ENCODE measurements at regions not wholly inside any gene's neighbourhood (a gene's known extent, or its start where the extent isn't known, plus 50 kb on each side); places are given as distances from the start of the nearest gene placed in this dataset.

DNA sequence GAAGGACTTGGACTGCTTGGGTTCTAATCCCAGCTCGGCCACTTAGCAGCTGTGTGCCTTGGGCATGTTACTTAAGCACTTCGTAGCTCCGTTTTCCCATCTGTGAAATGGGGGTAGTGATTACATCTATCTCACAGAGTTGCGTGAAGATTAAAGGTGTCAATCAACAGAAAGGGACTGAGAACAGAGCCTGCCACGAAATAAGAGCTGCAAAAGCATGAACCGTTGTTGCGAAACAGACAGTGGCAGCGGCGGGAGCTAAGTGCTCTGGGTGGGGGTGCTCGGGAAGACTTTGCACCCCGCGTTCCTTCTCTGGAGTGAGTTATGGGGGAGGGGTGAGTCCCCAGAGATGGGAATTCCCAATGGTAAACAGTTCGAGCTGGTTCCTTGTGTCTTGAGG lies 79.6 kb upstream of the LHX1 start:
- peak overlapping the region; percentile 54; the same call in 1 of the 2 replicates for H3K27ac ChIP-seq
- TF ChIP-seq, protein P1, sequence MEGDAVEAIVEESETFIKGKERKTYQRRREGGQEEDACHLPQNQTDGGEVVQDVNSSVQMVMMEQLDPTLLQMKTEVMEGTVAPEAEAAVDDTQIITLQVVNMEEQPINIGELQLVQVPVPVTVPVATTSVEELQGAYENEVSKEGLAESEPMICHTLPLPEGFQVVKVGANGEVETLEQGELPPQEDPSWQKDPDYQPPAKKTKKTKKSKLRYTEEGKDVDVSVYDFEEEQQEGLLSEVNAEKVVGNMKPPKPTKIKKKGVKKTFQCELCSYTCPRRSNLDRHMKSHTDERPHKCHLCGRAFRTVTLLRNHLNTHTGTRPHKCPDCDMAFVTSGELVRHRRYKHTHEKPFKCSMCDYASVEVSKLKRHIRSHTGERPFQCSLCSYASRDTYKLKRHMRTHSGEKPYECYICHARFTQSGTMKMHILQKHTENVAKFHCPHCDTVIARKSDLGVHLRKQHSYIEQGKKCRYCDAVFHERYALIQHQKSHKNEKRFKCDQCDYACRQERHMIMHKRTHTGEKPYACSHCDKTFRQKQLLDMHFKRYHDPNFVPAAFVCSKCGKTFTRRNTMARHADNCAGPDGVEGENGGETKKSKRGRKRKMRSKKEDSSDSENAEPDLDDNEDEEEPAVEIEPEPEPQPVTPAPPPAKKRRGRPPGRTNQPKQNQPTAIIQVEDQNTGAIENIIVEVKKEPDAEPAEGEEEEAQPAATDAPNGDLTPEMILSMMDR (conservative IDR thresholded peaks at IDR 0.05; ENCODE audit: low read depth) = no peak
- DNase-seq (ENCODE audit: low spot score) = no peak
- POLR2A ChIA-PET (ENCODE audit: low non-redundant PET) = no interaction called here
- CTCF ChIA-PET = interaction anchor here (0.6 kb wide), 1 partner anchor 232 kb away, joined by 3 read pairs; no protein-coding TSS in a partner anchor

DNA sequence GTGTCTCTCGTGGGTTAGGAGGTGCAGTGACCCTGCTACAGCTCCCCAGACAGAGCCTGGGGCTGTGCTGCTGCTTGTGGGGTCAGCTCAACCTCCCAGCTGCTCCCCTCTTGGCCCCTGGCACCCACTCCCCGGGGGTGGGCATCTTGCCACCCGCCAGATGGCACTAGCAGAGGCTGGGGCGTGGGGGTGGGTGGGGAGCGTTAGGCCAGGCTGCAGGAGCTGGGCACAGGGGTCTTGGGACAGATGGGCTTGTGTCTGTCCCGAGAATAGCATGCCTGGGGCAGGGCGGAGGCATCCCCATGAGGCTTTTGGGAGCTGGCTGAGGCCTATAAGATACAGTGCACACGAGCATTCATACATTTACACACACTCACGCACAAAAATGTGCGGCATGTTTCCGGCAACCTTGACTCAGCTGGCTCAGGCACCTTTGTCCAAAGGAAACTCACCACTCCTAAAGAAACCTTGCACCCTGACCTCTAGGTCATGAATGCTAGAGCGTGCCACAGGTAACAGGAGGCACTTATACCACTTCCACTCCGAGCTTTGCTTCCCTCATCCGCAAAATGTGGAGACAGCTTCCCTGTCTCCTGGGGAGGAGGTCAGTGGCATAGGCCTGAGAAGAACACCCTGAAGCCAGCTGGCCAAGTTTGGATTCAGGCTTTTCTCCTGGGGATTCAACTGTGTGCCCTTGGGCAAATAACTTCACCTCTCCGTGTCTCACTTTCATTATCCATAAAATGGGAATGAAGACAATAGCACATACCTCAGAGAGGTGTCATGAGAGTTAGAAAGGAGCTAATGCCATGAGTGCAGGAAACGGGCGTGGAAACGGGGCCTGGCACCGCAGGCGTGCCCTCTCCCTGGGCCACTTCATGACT lies 78.9 kb upstream of the LHX1 start:
- peak overlapping the region; percentile 54; the same call in 1 of the 2 replicates for H3K27ac ChIP-seq
- TF ChIP-seq, protein P1 (conservative IDR thresholded peaks at IDR 0.05; ENCODE audit: low read depth) = no peak
- ChIA-PET CTCF (interaction anchor here (0.5 to 0.6 kb wide), 3 partner anchors 66 to 236 kb away, joined by 3 read pairs; no protein-coding TSS in a partner anchor), POLR2A (ENCODE audit: low non-redundant PET) (no interaction called here)
- DNase-seq (ENCODE audit: low spot score) = peak; percentile 60

DNA sequence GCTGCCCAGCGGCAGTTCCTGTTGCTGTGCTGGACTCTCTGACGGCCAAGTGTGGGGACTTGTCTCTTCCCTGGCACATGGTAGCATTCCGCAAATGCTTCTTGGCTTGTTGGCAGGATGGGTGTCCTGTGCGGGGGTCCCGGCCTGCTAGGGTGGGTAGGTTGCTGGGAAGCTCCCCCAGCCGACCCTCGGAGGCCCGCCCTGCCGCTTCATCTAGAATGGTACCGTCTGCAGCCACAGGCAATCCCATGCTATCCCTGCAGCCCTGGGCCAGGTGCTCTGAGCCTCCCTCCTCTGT lies 78.3 kb upstream of the LHX1 start:
- TF ChIP-seq, protein P1 (conservative IDR thresholded peaks at IDR 0.05; ENCODE audit: low read depth) = no peak
- ChIA-PET CTCF (interaction anchor here (0.5 kb wide), 2 partner anchors 67 to 235 kb away, joined by 3 read pairs; no protein-coding TSS in a partner anchor), POLR2A (ENCODE audit: low non-redundant PET) (no interaction called here)
- DNase-seq (ENCODE audit: low spot score) = no peak
- H3K27ac ChIP-seq = peak overlapping the region; percentile 54; the same call in 1 of the 2 replicates

DNA sequence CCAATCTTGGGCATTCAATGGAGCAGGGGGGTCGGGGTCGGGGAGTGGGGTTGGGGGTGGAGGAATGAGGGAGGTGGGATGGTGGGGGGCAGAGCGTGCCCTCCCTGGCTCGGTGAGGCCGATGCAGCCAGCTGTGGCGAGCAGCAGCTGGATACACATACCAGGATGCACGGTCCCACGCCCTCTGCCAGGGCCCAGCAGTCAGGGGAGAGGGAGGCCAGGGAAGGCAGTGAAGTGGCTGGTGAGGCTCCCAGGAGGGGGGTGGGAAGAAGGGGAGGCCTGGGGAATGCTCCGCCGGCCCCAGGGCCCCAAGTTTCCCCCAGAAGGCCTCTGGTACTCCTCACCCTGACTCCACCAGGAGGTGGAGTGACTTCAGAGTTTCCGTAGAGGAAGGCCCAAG lies 77.6 kb upstream of the LHX1 start:
- TF ChIP-seq, protein P1 (conservative IDR thresholded peaks at IDR 0.05; ENCODE audit: low read depth) = no peak
- ChIA-PET POLR2A (ENCODE audit: low non-redundant PET) (no interaction called here), CTCF (no interaction called here)
- no peak overlapping the region for H3K27ac ChIP-seq
- DNase-seq (ENCODE audit: low spot score) = no peak

DNA sequence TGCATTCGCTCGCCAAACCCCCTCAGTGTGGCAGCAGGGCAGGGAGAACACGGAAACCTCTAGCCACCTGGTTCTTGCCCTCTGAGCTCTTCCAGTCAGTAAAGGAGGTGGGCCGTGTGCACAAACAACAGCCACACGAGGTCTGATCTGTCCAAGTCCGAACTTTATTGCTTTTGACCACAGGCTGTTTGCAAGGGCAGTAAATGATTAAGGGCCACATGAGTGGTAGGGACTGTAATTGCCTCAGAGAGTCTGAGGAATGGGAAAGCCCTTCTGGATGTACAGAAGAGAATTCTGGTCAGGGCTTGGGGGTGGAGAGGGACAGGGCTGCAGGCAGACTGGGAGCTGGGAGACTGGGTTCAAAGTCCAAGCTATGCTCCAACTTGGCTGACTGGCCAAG lies 75.7 kb upstream of the LHX1 start:
- TF ChIP-seq, protein P1 (conservative IDR thresholded peaks at IDR 0.05; ENCODE audit: low read depth) = no peak
- no peak for DNase-seq (ENCODE audit: low spot score)
- ChIA-PET POLR2A (ENCODE audit: low non-redundant PET) (no interaction called here), CTCF (no interaction called here)
- no peak overlapping the region for H3K27ac ChIP-seq

DNA sequence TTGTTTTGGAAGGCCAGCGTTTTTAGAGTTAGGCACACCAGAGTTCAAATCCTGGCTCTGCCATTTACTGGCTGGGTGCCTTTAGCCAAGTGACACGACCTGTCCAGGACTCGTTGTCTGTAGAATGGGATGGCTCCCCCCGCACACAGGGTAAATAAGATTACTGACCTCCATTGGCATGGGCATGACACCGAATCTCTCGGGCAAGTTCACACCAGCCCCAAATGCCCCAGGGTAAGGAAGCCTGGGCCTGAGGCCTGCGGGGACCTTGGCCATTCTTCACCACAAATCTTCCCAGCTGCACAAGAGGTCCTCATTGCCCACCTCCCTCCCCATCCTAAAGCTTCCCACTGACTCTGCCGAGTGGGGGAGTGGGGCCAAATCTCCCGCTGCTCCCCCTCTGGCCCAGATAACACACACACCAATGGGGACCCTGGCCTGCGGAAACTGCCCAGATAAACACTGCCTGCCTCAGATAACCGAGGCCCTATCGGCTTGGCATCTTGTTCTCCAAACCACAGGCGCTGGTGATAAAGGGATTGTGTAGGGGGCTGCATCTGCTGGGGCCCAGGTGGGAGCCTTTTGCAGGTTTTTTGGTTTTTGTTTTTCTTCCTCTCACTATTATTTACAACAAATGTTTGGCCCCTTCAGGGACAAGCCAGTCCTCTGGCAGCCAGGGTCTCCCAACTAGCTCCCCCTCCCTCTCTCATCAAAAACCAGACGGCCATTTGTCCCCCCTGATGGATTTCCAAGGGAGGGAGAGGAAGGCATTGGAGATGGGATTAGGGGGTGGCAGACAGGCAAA lies 75.0 kb upstream of the LHX1 start:
- TF ChIP-seq, protein P1 (conservative IDR thresholded peaks at IDR 0.05; ENCODE audit: low read depth) = no peak
- ChIA-PET POLR2A (ENCODE audit: low non-redundant PET) (no interaction called here), CTCF (interaction anchor here (0.6 kb wide), 2 partner anchors 75 to 378 kb away, joined by 3 read pairs; no protein-coding TSS in a partner anchor)
- H3K27ac ChIP-seq = no peak overlapping the region
- DNase-seq (ENCODE audit: low spot score) = no peak

Data from RWPE1 (cell line).